ENCODE measurements at regions not wholly inside any gene's neighbourhood (a gene's known extent, or its start where the extent isn't known, plus 50 kb on each side); places are given as distances from the start of the nearest gene placed in this dataset.

GRCh38 chr1:185377831-185378230 is 60.8 kb upstream of the IVNS1ABP start:
- no peaks in the 10 kb centered on the region for H3K27me3 Mint-ChIP-seq
- Histone ChIP-seq H3K36me3 (ENCODE audit: insufficient read depth, low read length) (no peaks in the 10 kb centered on the region), H3K27ac (ENCODE audit: low read depth, low read length) (no peak overlapping the region), H3K4me3 (ENCODE audit: low read length in 2 of 2) (no peak overlapping the region), H3K4me1 (ENCODE audit: insufficient read depth, low read length) (peaks cover 14% of the 10 kb centered on the region), H3K27me3 (ENCODE audit: insufficient read depth, low read length) (no peaks in the 10 kb centered on the region), H3K9me3 (ENCODE audit: control insufficient read depth in 1 of 2, low read length in 2 of 2) (no peaks in the 10 kb centered on the region)
- H3K27ac Mint-ChIP-seq, result peak overlapping the region in 2 of 7 donors; percentile 10 to 37
- peaks cover 10 to 18% (median 13%) of the 10 kb centered on the region in 4 donors for H3K4me1 Mint-ChIP-seq
- peaks cover 0 to 7% of the 10 kb centered on the region in 2 donors for H3K36me3 Mint-ChIP-seq
- no peak for DNase-seq
- POLR2A ChIA-PET (ENCODE audit: partially characterized antibody), result no interaction called here
- CTCF ChIA-PET (ENCODE audit: partially characterized antibody), result interaction anchor here (1.0 kb wide), 1 partner anchor 218 kb away, joined by 3 read pairs; no protein-coding TSS in a partner anchor
- H3K9me3 Mint-ChIP-seq, result peaks cover 0 to 16% (median 6%) of the 10 kb centered on the region in 8 donors
- intact Hi-C loops (cut with micrococcal nuclease), result no loop called here
- H3K4me3 Mint-ChIP-seq, result no peak overlapping the region

DNA sequence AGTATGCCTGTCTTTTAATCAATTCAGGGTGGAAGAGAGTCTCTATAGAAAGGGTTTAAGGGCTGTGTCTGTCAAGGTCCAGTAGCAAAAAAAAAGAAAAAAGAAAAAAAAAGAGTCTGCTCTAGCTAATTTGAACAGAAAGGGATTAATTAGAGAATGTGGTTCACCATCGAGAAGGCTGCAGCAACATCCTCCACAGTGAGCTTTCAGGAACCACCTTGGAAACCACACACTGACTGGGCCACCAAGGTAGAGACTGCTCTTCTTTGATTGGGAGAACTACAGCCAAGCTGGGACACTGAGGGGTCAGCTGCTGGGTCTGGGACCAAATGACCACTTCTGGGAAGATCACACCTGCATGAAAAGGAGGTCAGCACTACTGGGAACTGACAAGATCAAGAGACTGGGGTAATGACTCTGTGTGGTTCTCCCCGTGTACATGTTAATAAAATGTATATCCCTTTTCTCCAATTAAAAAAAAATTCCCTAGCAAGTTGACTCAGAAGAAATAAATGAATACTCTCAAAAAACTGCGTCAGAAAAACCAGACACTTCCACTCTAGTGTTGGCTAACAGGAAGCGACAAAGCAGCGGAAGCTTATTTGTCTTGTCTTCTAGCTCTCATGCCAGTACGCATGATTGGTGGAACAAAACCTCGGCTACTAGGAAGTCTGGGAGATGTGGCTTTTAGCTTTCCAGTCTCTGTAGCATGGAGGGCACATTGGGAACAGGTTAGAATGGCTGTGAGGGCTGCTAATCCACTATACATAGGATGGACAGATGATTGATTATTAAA is 60.0 kb upstream of the IVNS1ABP start:
- peaks cover 0 to 7% of the 10 kb centered on the region in 2 donors for H3K36me3 Mint-ChIP-seq
- no peak overlapping the region for H3K4me3 Mint-ChIP-seq
- Histone ChIP-seq H3K9me3 (ENCODE audit: control insufficient read depth in 1 of 2, low read length in 2 of 2) (no peaks in the 10 kb centered on the region), H3K4me3 (ENCODE audit: low read length in 2 of 2) (no peak overlapping the region), H3K27ac (ENCODE audit: low read depth, low read length) (no peak overlapping the region), H3K36me3 (ENCODE audit: insufficient read depth, low read length) (no peaks in the 10 kb centered on the region), H3K4me1 (ENCODE audit: insufficient read depth, low read length) (peaks cover 14% of the 10 kb centered on the region), H3K27me3 (ENCODE audit: insufficient read depth, low read length) (no peaks in the 10 kb centered on the region)
- ChIA-PET POLR2A (ENCODE audit: partially characterized antibody) (no interaction called here), CTCF (ENCODE audit: partially characterized antibody) (interaction anchor here (1.6 kb wide), 1 partner anchor 219 kb away, joined by 3 read pairs; no protein-coding TSS in a partner anchor)
- H3K4me1 Mint-ChIP-seq, result peaks cover 10 to 18% (median 13%) of the 10 kb centered on the region in 4 donors
- H3K27ac Mint-ChIP-seq, result no peak overlapping the region
- no peaks in the 10 kb centered on the region for H3K27me3 Mint-ChIP-seq
- peaks cover 0 to 12% (median 6%) of the 10 kb centered on the region in 8 donors for H3K9me3 Mint-ChIP-seq
- intact Hi-C loops (cut with micrococcal nuclease), result no loop called here
- no peak for DNase-seq

DNA sequence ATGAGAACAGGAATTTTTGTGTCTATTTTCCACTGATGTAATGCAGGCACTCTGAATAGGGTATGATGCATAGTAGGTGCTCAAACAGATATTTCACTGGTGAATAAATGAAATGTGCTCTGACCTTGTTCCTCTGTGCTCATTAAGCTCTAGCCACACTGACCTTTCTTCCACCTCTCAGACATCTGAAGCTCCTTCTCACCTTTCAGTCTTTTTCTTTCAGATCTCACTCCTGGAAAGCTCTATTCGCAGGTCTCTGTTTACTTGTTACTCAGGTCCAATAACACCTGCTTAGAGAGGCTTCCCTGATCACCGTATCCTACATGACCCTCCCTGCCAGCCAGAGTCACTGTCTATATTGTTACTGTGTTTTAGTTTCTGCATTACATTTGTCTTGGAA is 59.2 kb upstream of the IVNS1ABP start:
- Histone ChIP-seq H3K27me3 (ENCODE audit: insufficient read depth, low read length) (no peaks in the 10 kb centered on the region), H3K4me1 (ENCODE audit: insufficient read depth, low read length) (peaks cover 14% of the 10 kb centered on the region), H3K27ac (ENCODE audit: low read depth, low read length) (no peak overlapping the region), H3K36me3 (ENCODE audit: insufficient read depth, low read length) (no peaks in the 10 kb centered on the region), H3K4me3 (ENCODE audit: low read length in 2 of 2) (no peak overlapping the region), H3K9me3 (ENCODE audit: control insufficient read depth in 1 of 2, low read length in 2 of 2) (no peaks in the 10 kb centered on the region)
- peaks cover 0 to 5% (median under 1%) of the 10 kb centered on the region in 8 donors for H3K9me3 Mint-ChIP-seq
- no peak overlapping the region for H3K27ac Mint-ChIP-seq
- ChIA-PET CTCF (ENCODE audit: partially characterized antibody) (interaction anchor here (1.1 to 1.6 kb wide), 2 partner anchors 59 to 220 kb away, joined by 3 read pairs; partner anchors contain the start of gene IVNS1ABP), POLR2A (ENCODE audit: partially characterized antibody) (no interaction called here)
- no peak for DNase-seq
- intact Hi-C loops (cut with micrococcal nuclease), result no loop called here
- H3K4me1 Mint-ChIP-seq, result peaks cover 10 to 18% (median 13%) of the 10 kb centered on the region in 4 donors
- peaks cover 0 to 2% of the 10 kb centered on the region in 2 donors for H3K36me3 Mint-ChIP-seq
- no peak overlapping the region for H3K4me3 Mint-ChIP-seq
- H3K27me3 Mint-ChIP-seq, result no peaks in the 10 kb centered on the region

DNA sequence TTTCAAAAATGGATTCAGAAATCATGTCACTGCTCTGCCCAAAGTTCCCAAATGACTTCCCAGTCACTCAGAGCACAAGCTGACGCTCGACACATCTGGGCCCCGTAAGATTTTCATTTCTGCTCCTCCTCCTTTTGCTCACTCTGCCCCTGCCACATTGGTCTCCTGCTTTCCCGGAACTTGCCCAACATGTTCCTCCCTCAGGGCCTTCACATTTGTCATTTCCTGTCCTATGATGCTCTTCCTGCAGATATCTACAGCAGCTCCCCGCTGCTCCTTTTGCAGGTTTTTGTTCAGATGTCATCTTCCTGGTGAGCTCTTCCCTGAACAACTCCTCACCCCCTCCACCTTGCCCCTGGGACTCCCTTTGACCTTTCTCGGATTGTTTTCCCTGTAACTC is 58.5 kb upstream of the IVNS1ABP start:
- Histone ChIP-seq H3K36me3 (ENCODE audit: insufficient read depth, low read length) (no peaks in the 10 kb centered on the region), H3K9me3 (ENCODE audit: control insufficient read depth in 1 of 2, low read length in 2 of 2) (no peaks in the 10 kb centered on the region), H3K4me3 (ENCODE audit: low read length in 2 of 2) (no peak overlapping the region), H3K27me3 (ENCODE audit: insufficient read depth, low read length) (no peaks in the 10 kb centered on the region), H3K27ac (ENCODE audit: low read depth, low read length) (no peak overlapping the region), H3K4me1 (ENCODE audit: insufficient read depth, low read length) (peaks cover 14% of the 10 kb centered on the region)
- H3K9me3 Mint-ChIP-seq, result peaks cover 0 to 3% (median 0%) of the 10 kb centered on the region in 8 donors
- H3K36me3 Mint-ChIP-seq, result no peaks in the 10 kb centered on the region
- no peaks in the 10 kb centered on the region for H3K27me3 Mint-ChIP-seq
- H3K4me3 Mint-ChIP-seq, result no peak overlapping the region
- no peak overlapping the region for H3K27ac Mint-ChIP-seq
- no peak for DNase-seq
- intact Hi-C loops (cut with micrococcal nuclease), result no loop called here
- ChIA-PET CTCF (ENCODE audit: partially characterized antibody) (interaction anchor here (1.1 to 1.6 kb wide), 2 partner anchors 58 to 220 kb away, joined by 3 read pairs; partner anchors contain the start of gene IVNS1ABP), POLR2A (ENCODE audit: partially characterized antibody) (no interaction called here)
- H3K4me1 Mint-ChIP-seq, result peaks cover 10 to 18% (median 13%) of the 10 kb centered on the region in 4 donors

GRCh38 chr1:185373813-185374529 is 56.9 kb upstream of the IVNS1ABP start:
- no peak for DNase-seq
- Histone ChIP-seq H3K36me3 (ENCODE audit: insufficient read depth, low read length) (no peaks in the 10 kb centered on the region), H3K9me3 (ENCODE audit: control insufficient read depth in 1 of 2, low read length in 2 of 2) (no peaks in the 10 kb centered on the region), H3K27me3 (ENCODE audit: insufficient read depth, low read length) (no peaks in the 10 kb centered on the region), H3K27ac (ENCODE audit: low read depth, low read length) (no peak overlapping the region), H3K4me3 (ENCODE audit: low read length in 2 of 2) (no peak overlapping the region), H3K4me1 (ENCODE audit: insufficient read depth, low read length) (peaks cover 14% of the 10 kb centered on the region)
- H3K4me3 Mint-ChIP-seq, result no peak overlapping the region
- H3K4me1 Mint-ChIP-seq, result peaks cover 11 to 18% (median 13%) of the 10 kb centered on the region in 4 donors
- no peaks in the 10 kb centered on the region for H3K27me3 Mint-ChIP-seq
- H3K27ac Mint-ChIP-seq, result peak overlapping the region in 4 of 7 donors; percentile 13 to 71 (median 62)
- no peaks in the 10 kb centered on the region for H3K36me3 Mint-ChIP-seq
- POLR2A ChIA-PET (ENCODE audit: partially characterized antibody), result no interaction called here
- no peaks in the 10 kb centered on the region for H3K9me3 Mint-ChIP-seq
- CTCF ChIA-PET (ENCODE audit: partially characterized antibody), result interaction anchor here (1.0 kb wide), 1 partner anchor 222 kb away, joined by 4 read pairs; no protein-coding TSS in a partner anchor
- intact Hi-C loops (cut with micrococcal nuclease), result no loop called here

DNA sequence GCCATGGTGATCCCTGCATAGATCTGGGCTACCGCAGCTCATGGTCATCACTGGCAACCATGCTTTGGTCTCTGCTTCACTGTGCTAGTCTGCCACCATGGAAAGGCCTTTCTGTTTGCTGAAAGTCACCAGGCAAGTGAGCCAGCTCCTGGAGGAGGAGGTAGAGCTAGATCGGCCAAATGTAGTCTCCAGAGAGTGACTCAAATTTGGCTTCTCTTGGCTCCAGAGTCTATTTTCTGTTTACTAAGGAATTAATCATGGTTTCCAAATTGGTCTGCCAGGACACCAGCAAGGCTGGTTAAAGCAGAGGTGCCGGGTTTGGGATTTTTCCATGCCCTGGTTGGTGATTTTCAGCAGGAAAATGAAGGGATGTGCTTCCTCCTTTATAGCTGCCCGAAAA is 52.7 kb upstream of the IVNS1ABP start:
- DNase-seq, result no peak
- Histone ChIP-seq H3K36me3 (ENCODE audit: insufficient read depth, low read length) (no peaks in the 10 kb centered on the region), H3K9me3 (ENCODE audit: control insufficient read depth in 1 of 2, low read length in 2 of 2) (no peaks in the 10 kb centered on the region), H3K27ac (ENCODE audit: low read depth, low read length) (no peak overlapping the region), H3K4me3 (ENCODE audit: low read length in 2 of 2) (no peak overlapping the region), H3K4me1 (ENCODE audit: insufficient read depth, low read length) (peaks cover 14% of the 10 kb centered on the region), H3K27me3 (ENCODE audit: insufficient read depth, low read length) (no peaks in the 10 kb centered on the region)
- CTCF ChIA-PET (ENCODE audit: partially characterized antibody), result no interaction called here
- intact Hi-C loops (cut with micrococcal nuclease), result no loop called here
- Mint-ChIP-seq H3K36me3 (no peaks in the 10 kb centered on the region), H3K4me1 (peaks cover 10 to 18% (median 13%) of the 10 kb centered on the region in 4 donors), H3K27ac (no peak overlapping the region), H3K27me3 (no peaks in the 10 kb centered on the region), H3K4me3 (no peak overlapping the region), H3K9me3 (no peaks in the 10 kb centered on the region)
- POLR2A ChIA-PET (ENCODE audit: partially characterized antibody), result no interaction called here

GRCh38 chr1:185368913-185369491 is 52.0 kb upstream of the IVNS1ABP start:
- H3K4me1 ChIP-seq (ENCODE audit: insufficient read depth, low read length), result peaks cover 11% of the 10 kb centered on the region
- no peaks in the 10 kb centered on the region for H3K27me3 ChIP-seq (ENCODE audit: insufficient read depth, low read length)
- no peak overlapping the region for H3K4me3 ChIP-seq (ENCODE audit: low read length in 2 of 2)
- no peaks in the 10 kb centered on the region for H3K36me3 Mint-ChIP-seq
- DNase-seq, result no peak
- ChIA-PET POLR2A (ENCODE audit: partially characterized antibody) (no interaction called here), CTCF (ENCODE audit: partially characterized antibody) (no interaction called here)
- H3K27ac Mint-ChIP-seq, result peak overlapping the region in 1 of 7 donors; percentile 42
- H3K9me3 Mint-ChIP-seq, result no peaks in the 10 kb centered on the region
- H3K36me3 ChIP-seq (ENCODE audit: insufficient read depth, low read length), result no peaks in the 10 kb centered on the region
- no peak overlapping the region for H3K27ac ChIP-seq (ENCODE audit: low read depth, low read length)
- H3K9me3 ChIP-seq (ENCODE audit: control insufficient read depth in 1 of 2, low read length in 2 of 2), result no peaks in the 10 kb centered on the region
- peaks cover 8 to 12% (median 11%) of the 10 kb centered on the region in 4 donors for H3K4me1 Mint-ChIP-seq
- no peaks in the 10 kb centered on the region for H3K27me3 Mint-ChIP-seq
- intact Hi-C loops (cut with micrococcal nuclease), result no loop called here
- H3K4me3 Mint-ChIP-seq, result no peak overlapping the region

Data from CD4-positive, alpha-beta memory T cell (primary cell).